SU-DHL-6 (cell line): ENCODE measurements at regions not wholly inside any gene's neighbourhood (a gene's known extent, or its start where the extent isn't known, plus 50 kb on each side); places are given as distances from the start of the nearest gene placed in this dataset.

Experiments used
- H2AFZ ChIP-seq: fragments of 200-600 bp; sonication (generic); 2 replicates; pipeline ENCODE4 v1.6.1; 2014; ENCODE audit warnings: low read depth, mild to moderate bottlenecking, moderate library complexity, mixed read lengths, antibody characterized with exemption, low read length; ENCODE audit not compliant: severe bottlenecking
- H3F3A ChIP-seq: fragments of 200-600 bp; shearing (Covaris generic); 2 replicates; pipeline ENCODE4 v1.6.0; 2016; ENCODE audit warnings: antibody characterized with exemption, mild to moderate bottlenecking; ENCODE audit not compliant: insufficient read depth
- H3K27ac ChIP-seq: fragments of 200-600 bp; sonication (generic); 2 replicates; pipeline ENCODE4 v1.5.1; 2016; ENCODE audit warnings: low read depth, mild to moderate bottlenecking, low read length, moderate library complexity, mixed read lengths
- H3K27me3 ChIP-seq: fragments of 200-600 bp; sonication (generic), shearing (Covaris generic); 2 replicates; pipeline ENCODE4 v1.6.0; 2014; ENCODE audit warnings: mild to moderate bottlenecking, low read length
- H3K36me3 ChIP-seq: fragments of 200-600 bp; sonication (generic); 2 replicates; pipeline ENCODE4 v1.6.1; 2014; ENCODE audit warnings: mild to moderate bottlenecking, low read length, mixed read lengths
- H3K4me2 ChIP-seq: fragments of 300-600, 200-600 bp; shearing (Covaris generic), sonication (generic); 2 replicates; pipeline ENCODE4 v1.6.0; 2014; ENCODE audit warnings: low read length, low read depth, mild to moderate bottlenecking; ENCODE audit not compliant: poor library complexity, severe bottlenecking
- H3K4me3 ChIP-seq: fragments of 200-600 bp; sonication (generic); 2 replicates; pipeline ENCODE4 v1.5.1; 2014; ENCODE audit warnings: antibody characterized with exemption, low read length, mild to moderate bottlenecking, mixed read lengths; ENCODE audit not compliant: insufficient read depth, poor library complexity, severe bottlenecking
- H3K79me2 ChIP-seq: fragments of 200-600 bp; sonication (generic); 2 replicates; pipeline ENCODE4 v1.6.1; 2014; ENCODE audit warnings: mild to moderate bottlenecking, low read length, moderate library complexity; ENCODE audit not compliant: insufficient read depth
- H3K9ac ChIP-seq: fragments of 200-600 bp; sonication (generic); 2 replicates; pipeline ENCODE4 v1.7.0; 2014; ENCODE audit warnings: mild to moderate bottlenecking, low read length
- H3K9me2 ChIP-seq: fragments of 200-600 bp; sonication (generic); replicated peaks from 2 replicates; pipeline ENCODE4 v1.6.1; 2014; ENCODE audit warnings: low read length; ENCODE audit not compliant: insufficient read depth
- H3K9me3 ChIP-seq: fragments of 200-600 bp; sonication (generic); 2 replicates; pipeline ENCODE4 v1.6.1; 2014; ENCODE audit warnings: low read length, mixed read lengths; ENCODE audit not compliant: insufficient read depth
- H4K20me1 ChIP-seq: fragments of 200-600 bp; sonication (generic); 2 replicates; pipeline ENCODE4 v1.6.1; 2014; ENCODE audit warnings: low read depth, mild to moderate bottlenecking, antibody characterized with exemption, low read length, moderate library complexity, mixed read lengths
- EZH2phosphoT487 ChIP-seq: fragments of 200-600 bp; sonication (generic), shearing (Covaris generic); conservative IDR thresholded peaks from 2 replicates; pipeline ENCODE4 v1.6.1; 2018; ENCODE audit warnings: mild to moderate bottlenecking, antibody characterized with exemption, low read length, moderate library complexity, mixed read lengths
- TF ChIP-seq, protein P1 (sequence below): fragments of 200-600 bp; sonication (generic); IDR thresholded peaks from one replicate; pipeline ENCODE4 v1.5.1; 2017; ENCODE audit warnings: antibody characterized with exemption, mild to moderate bottlenecking, low read length, moderate library complexity; ENCODE audit not compliant: insufficient read depth, poor library complexity, severe bottlenecking

DNA sequence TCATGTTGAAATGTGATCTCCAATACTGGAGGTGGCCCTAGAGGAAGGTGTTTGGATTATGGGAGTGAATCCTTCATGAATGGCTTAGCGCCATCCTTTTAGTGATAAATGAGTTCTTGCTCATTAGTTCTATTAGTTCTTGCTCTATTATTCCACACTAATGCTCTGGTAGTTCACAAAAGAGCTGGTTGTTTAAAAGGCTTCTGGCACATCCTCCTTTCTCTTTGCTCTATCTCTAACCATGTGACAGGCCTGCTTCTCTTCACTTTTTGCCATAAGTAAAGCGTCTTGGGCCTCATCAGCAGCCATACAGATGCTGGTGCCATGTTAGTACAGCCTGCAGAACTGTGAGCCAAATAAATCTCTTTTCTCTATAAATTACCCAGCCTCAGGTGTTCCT lies 469.9 kb downstream of the GUCY1A2 start:
- Histone ChIP-seq H3K27ac (no peak overlapping the region), H3K4me3 (no peak overlapping the region), H3K4me2 (no peak overlapping the region), H3K9me2 (no peaks in the 10 kb centered on the region), H3K36me3 (no peaks in the 10 kb centered on the region), H3F3A (no peaks in the 10 kb centered on the region), H3K9ac (no peak overlapping the region), H3K27me3 (no peaks in the 10 kb centered on the region), H2AFZ (no peak overlapping the region), H3K9me3 (no peaks in the 10 kb centered on the region), H4K20me1 (no peaks in the 10 kb centered on the region), H3K79me2 (no peaks in the 10 kb centered on the region)
- TF ChIP-seq, protein P1, sequence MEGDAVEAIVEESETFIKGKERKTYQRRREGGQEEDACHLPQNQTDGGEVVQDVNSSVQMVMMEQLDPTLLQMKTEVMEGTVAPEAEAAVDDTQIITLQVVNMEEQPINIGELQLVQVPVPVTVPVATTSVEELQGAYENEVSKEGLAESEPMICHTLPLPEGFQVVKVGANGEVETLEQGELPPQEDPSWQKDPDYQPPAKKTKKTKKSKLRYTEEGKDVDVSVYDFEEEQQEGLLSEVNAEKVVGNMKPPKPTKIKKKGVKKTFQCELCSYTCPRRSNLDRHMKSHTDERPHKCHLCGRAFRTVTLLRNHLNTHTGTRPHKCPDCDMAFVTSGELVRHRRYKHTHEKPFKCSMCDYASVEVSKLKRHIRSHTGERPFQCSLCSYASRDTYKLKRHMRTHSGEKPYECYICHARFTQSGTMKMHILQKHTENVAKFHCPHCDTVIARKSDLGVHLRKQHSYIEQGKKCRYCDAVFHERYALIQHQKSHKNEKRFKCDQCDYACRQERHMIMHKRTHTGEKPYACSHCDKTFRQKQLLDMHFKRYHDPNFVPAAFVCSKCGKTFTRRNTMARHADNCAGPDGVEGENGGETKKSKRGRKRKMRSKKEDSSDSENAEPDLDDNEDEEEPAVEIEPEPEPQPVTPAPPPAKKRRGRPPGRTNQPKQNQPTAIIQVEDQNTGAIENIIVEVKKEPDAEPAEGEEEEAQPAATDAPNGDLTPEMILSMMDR, result no peak
- TF ChIP-seq EZH2phosphoT487, result no peak

DNA sequence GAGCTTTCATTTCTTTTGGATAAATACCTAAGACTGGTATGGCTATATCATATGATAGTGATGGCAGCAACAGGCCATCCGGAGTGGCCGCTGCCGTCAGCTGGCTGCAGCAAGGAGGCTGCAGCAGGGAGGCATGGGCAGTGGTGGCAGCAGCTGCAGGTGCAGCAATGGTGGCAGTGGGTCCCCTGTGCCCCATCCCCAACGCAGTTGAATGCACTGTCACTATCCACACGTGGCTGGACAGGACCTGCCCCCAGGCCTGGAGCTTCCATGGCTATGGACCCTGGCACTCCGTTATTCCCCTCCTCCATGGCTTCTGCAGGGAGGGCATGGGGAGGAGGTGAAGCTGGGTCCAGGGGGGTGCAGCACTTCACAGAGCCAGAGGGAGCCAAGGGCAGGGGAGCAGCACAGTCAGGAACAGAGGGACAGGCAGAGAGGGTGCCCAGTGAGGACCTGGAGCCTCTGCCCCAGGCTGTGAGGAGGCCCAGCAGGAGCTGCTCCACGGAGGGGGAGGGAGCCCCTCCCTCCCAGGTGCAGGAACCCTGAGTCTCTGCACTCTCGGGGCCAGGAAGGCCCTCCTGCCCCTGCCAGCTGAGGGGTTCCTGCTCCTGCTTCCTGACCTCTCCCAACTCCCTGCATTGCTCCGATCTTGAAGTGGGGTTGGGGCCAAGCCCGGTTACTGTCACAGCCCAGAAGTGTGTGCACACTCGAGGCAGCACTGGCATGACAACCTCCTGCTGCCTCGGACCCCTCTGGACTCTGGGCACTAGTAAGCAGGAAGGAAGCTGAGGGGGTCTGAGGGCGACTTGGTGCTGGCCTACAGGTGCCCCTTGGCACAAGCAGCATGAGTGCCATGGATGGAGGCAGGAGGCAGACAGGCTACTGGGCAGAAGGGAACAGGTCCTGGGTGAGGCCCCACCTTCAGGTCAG lies 466.3 kb downstream of the GUCY1A2 start:
- Histone ChIP-seq H3K27ac (no peak overlapping the region), H3K36me3 (no peaks in the 10 kb centered on the region), H3K4me3 (no peak overlapping the region), H3K9me2 (no peaks in the 10 kb centered on the region), H4K20me1 (no peaks in the 10 kb centered on the region), H3K79me2 (no peaks in the 10 kb centered on the region), H3K9me3 (no peaks in the 10 kb centered on the region), H2AFZ (no peak overlapping the region), H3K4me2 (no peak overlapping the region), H3K9ac (no peak overlapping the region), H3K27me3 (no peaks in the 10 kb centered on the region), H3F3A (no peaks in the 10 kb centered on the region)
- TF ChIP-seq, protein P1, result no peak
- no peak for TF ChIP-seq EZH2phosphoT487

DNA sequence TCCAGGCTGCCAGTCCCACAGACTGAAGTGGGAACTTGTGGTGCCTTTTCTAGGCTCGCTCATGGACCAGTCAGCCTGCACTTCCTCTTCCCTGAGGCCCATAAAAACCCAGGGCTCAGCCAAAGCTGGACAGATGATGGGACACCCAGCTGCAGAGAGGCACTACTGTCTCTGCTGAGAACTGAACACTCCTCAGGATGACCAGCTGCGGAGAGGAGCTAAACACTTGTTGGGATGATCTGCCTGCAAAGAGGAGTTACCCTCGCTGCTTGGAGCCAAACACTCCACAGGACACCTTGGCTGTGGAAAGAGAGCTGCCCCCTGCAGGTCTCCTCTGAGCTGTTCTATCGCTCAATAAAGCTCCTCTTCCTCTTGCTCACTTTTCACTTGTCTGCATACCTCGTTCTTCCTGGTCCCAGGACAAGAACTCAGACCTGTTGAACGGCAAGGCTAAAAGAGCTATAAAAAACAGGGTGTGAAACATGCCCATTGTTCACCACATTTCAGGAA lies 465.5 kb downstream of the GUCY1A2 start:
- H3K36me3 ChIP-seq, result no peaks in the 10 kb centered on the region
- H3F3A ChIP-seq, result no peaks in the 10 kb centered on the region
- no peak for TF ChIP-seq EZH2phosphoT487
- TF ChIP-seq, protein P1, result no peak
- H3K27me3 ChIP-seq, result no peaks in the 10 kb centered on the region
- no peak overlapping the region for H2AFZ ChIP-seq
- H3K9me3 ChIP-seq, result no peaks in the 10 kb centered on the region
- H4K20me1 ChIP-seq, result no peaks in the 10 kb centered on the region
- H3K79me2 ChIP-seq, result no peaks in the 10 kb centered on the region
- no peak overlapping the region for H3K9ac ChIP-seq
- H3K27ac ChIP-seq, result no peak overlapping the region
- H3K9me2 ChIP-seq, result no peaks in the 10 kb centered on the region
- H3K4me3 ChIP-seq, result no peak overlapping the region
- no peak overlapping the region for H3K4me2 ChIP-seq
